Trophoblast cell (in vitro differentiated cells and primary cell): ENCODE measurements at regions not wholly inside any gene's neighbourhood (a gene's known extent, or its start where the extent isn't known, plus 50 kb on each side); places are given as distances from the start of the nearest gene placed in this dataset.

Source experiments
- DNase-seq, 2 donors: peaks; one replicate each; pipeline ENCODE4 v3.0.0-alpha.2; 2016
- H2AFZ ChIP-seq: 2 replicates; pipeline ENCODE4 v1.6.1; 2013; ENCODE audit warnings: low read length, moderate library complexity, mild to moderate bottlenecking; ENCODE audit not compliant: insufficient read depth, poor library complexity
- H2AK5ac ChIP-seq: 2 replicates; pipeline ENCODE4 v1.6.1; 2013; ENCODE audit warnings: mild to moderate bottlenecking, low read length
- H2BK120ac ChIP-seq: 2 replicates; pipeline ENCODE4 v1.6.1; 2013; ENCODE audit warnings: low read length, mild to moderate bottlenecking, moderate library complexity; ENCODE audit not compliant: insufficient read depth, poor library complexity
- H2BK12ac ChIP-seq: 2 replicates; pipeline ENCODE4 v1.6.1; 2013; ENCODE audit warnings: mild to moderate bottlenecking, low read length, moderate library complexity
- H2BK5ac ChIP-seq: 2 replicates; pipeline ENCODE4 v1.6.1; 2013; ENCODE audit warnings: low read length, low read depth, moderate library complexity, mild to moderate bottlenecking; ENCODE audit not compliant: poor library complexity
- H3K14ac ChIP-seq: 2 replicates; pipeline ENCODE4 v1.6.1; 2013; ENCODE audit warnings: mild to moderate bottlenecking, low read length
- H3K18ac ChIP-seq: 2 replicates; pipeline ENCODE4 v1.6.1; 2013; ENCODE audit warnings: mild to moderate bottlenecking, low read length
- H3K23ac ChIP-seq: 2 replicates; pipeline ENCODE4 v1.6.1; 2013; ENCODE audit warnings: low read length
- H3K27ac ChIP-seq: 2 replicates; pipeline ENCODE4 v1.5.1; 2013; ENCODE audit warnings: low read depth, mild to moderate bottlenecking, inconsistent platforms, low read length, moderate library complexity
- H3K27me3 ChIP-seq: 2 replicates; pipeline ENCODE4 v1.6.1; 2013; ENCODE audit warnings: inconsistent platforms, mild to moderate bottlenecking, low read length, moderate library complexity; ENCODE audit not compliant: insufficient read depth
- H3K36me3 ChIP-seq, 2 experiments: 1 replicate in 1 of 2; 2 replicates in 1 of 2; pipeline ENCODE4 v1.6.1; 2013; ENCODE audit warnings: low read length in 2 of 2, mild to moderate bottlenecking in 2 of 2, moderate library complexity in 1 of 2; ENCODE audit not compliant: insufficient read depth in 2 of 2, control insufficient read depth in 1 of 2
- H3K4ac ChIP-seq: 2 replicates; pipeline ENCODE4 v1.6.1; 2013; ENCODE audit warnings: low read depth, mild to moderate bottlenecking, low read length, moderate library complexity
- H3K4me1 ChIP-seq, 2 experiments: 1 replicate in 1 of 2; 2 replicates in 1 of 2; pipeline ENCODE4 v1.6.1; 2013; ENCODE audit warnings: low read length in 2 of 2, mild to moderate bottlenecking in 2 of 2, moderate library complexity in 1 of 2; ENCODE audit not compliant: insufficient read depth in 2 of 2, control insufficient read depth in 1 of 2
- H3K4me2 ChIP-seq: 2 replicates; pipeline ENCODE4 v1.6.1; 2013; ENCODE audit warnings: inconsistent platforms, mild to moderate bottlenecking, low read length, moderate library complexity
- H3K4me3 ChIP-seq: 2 replicates; pipeline ENCODE4 v1.5.1; 2013; ENCODE audit warnings: mild to moderate bottlenecking, low read depth, low read length, inconsistent platforms
- H3K79me1 ChIP-seq: one replicate; pipeline ENCODE4 v1.6.1; 2013; ENCODE audit warnings: low read length
- H3K79me2 ChIP-seq: 2 replicates; pipeline ENCODE4 v1.6.1; 2013; ENCODE audit warnings: low read length, mild to moderate bottlenecking; ENCODE audit not compliant: control insufficient read depth, insufficient read depth, poor library complexity
- H3K9ac ChIP-seq: 2 replicates; pipeline ENCODE4 v1.6.1; 2013; ENCODE audit warnings: mild to moderate bottlenecking, low read length
- H3K9me3 ChIP-seq: 2 replicates; pipeline ENCODE4 v1.6.1; 2013; ENCODE audit warnings: low read depth, mild to moderate bottlenecking, control low read depth, inconsistent platforms, low read length; ENCODE audit not compliant: insufficient read depth
- H4K12ac ChIP-seq: 2 replicates; pipeline ENCODE4 v1.6.1; 2013; ENCODE audit warnings: low read depth, mild to moderate bottlenecking, low read length, moderate library complexity
- H4K8ac ChIP-seq: 2 replicates; pipeline ENCODE4 v1.6.1; 2013; ENCODE audit warnings: low read depth, mild to moderate bottlenecking, low read length, moderate library complexity
- H4K91ac ChIP-seq: one replicate; pipeline ENCODE4 v1.6.1; 2013; ENCODE audit warnings: low read depth, mild to moderate bottlenecking, low read length, moderate library complexity
- WGBS: extraction: QIAGEN DNeasy Blood & Tissue Kit; methylation state at CpG from one replicate; pipeline ENCODE4 v1.1.7; 2013; ENCODE audit warnings: missing lambda C conversion rate; ENCODE audit not compliant: insufficient read length, insufficient coverage; ENCODE audit errors: extremely low coverage; 5-methylcytosine and 5-hydroxymethylcytosine counted together

- Histone ChIP-seq H2BK5ac (no peak overlapping the region), H2AK5ac (no peak overlapping the region)
- WGBS: no CpG with 5 or more reads among the region's 10 CpGs
Observed at GRCh38 chr7:67599331-67600062, 602.9 kb downstream of the TYW1 start.

GRCh38 chr7:67602246-67602887 lies 605.7 kb downstream of the TYW1 start:
- Histone ChIP-seq H3K9ac (no peak overlapping the region), H3K14ac (no peak overlapping the region), H2BK120ac (no peak overlapping the region), H3K27me3 (no peaks in the 10 kb centered on the region), H2BK12ac (no peak overlapping the region), H3K36me3 (no peaks in the 10 kb centered on the region), H4K91ac (no peak overlapping the region), H2BK5ac (no peak overlapping the region), H4K12ac (no peak overlapping the region), H3K4me1 (no peaks in the 10 kb centered on the region), H3K4me2 (no peak overlapping the region), H4K8ac (no peak overlapping the region), H3K4me3 (no peak overlapping the region), H3K79me1 (no peaks in the 10 kb centered on the region), H3K18ac (no peak overlapping the region), H3K9me3 (peaks cover 6% of the 10 kb centered on the region), H2AFZ (no peak overlapping the region), H3K27ac (no peak overlapping the region), H2AK5ac (no peak overlapping the region), H3K4ac (no peak overlapping the region), H3K23ac (no peak overlapping the region), H3K79me2 (no peaks in the 10 kb centered on the region)
- no peak for DNase-seq
- no CpG with 5 or more reads among the region's 12 CpGs for WGBS

More at GRCh38 chr7:67599331-67600062, 602.9 kb downstream of the TYW1 start:
- no peak overlapping the region for H2BK120ac ChIP-seq
- H3K14ac ChIP-seq: no peak overlapping the region
- no peak overlapping the region for H4K12ac ChIP-seq
- H2BK12ac ChIP-seq: no peak overlapping the region
- H3K79me2 ChIP-seq: no peaks in the 10 kb centered on the region
- H3K36me3 ChIP-seq: no peaks in the 10 kb centered on the region
- H3K18ac ChIP-seq: no peak overlapping the region
- H3K4me2 ChIP-seq: no peak overlapping the region
- H2AFZ ChIP-seq: no peak overlapping the region
- no peak for DNase-seq
- H3K27me3 ChIP-seq: no peaks in the 10 kb centered on the region
- H3K4me3 ChIP-seq: no peak overlapping the region
- H4K91ac ChIP-seq: no peak overlapping the region
- no peaks in the 10 kb centered on the region for H3K4me1 ChIP-seq
- no peak overlapping the region for H3K4ac ChIP-seq
- H3K27ac ChIP-seq: no peak overlapping the region
- H3K9me3 ChIP-seq: no peaks in the 10 kb centered on the region
- H3K9ac ChIP-seq: no peak overlapping the region
- no peaks in the 10 kb centered on the region for H3K79me1 ChIP-seq
- no peak overlapping the region for H3K23ac ChIP-seq
- no peak overlapping the region for H4K8ac ChIP-seq

GRCh38 chr7:67604461-67605386 lies 608.1 kb downstream of the TYW1 start:
- H4K8ac ChIP-seq: no peak overlapping the region
- H3K79me1 ChIP-seq: no peaks in the 10 kb centered on the region
- WGBS: no CpG with 5 or more reads among the region's 2 CpGs

GRCh38 chr7:67608806-67609205 lies 612.2 kb downstream of the TYW1 start:
- Histone ChIP-seq H3K36me3 (no peaks in the 10 kb centered on the region), H3K4me1 (peaks cover 4 to 6% of the 10 kb centered on the region in 2 experiments), H2AK5ac (no peak overlapping the region), H2BK120ac (no peak overlapping the region), H3K9ac (no peak overlapping the region), H4K91ac (no peak overlapping the region), H3K23ac (no peak overlapping the region), H3K18ac (no peak overlapping the region), H3K79me2 (no peaks in the 10 kb centered on the region), H3K4me3 (no peak overlapping the region), H3K4me2 (no peak overlapping the region), H4K12ac (no peak overlapping the region), H3K27me3 (no peaks in the 10 kb centered on the region), H2BK12ac (no peak overlapping the region), H3K4ac (no peak overlapping the region), H2AFZ (no peak overlapping the region), H2BK5ac (no peak overlapping the region), H3K79me1 (no peaks in the 10 kb centered on the region), H4K8ac (no peak overlapping the region), H3K9me3 (peaks cover 6% of the 10 kb centered on the region), H3K27ac (no peak overlapping the region), H3K14ac (no peak overlapping the region)
- DNase-seq: no peak
- no CpG with 5 or more reads among the region's 3 CpGs for WGBS

More at GRCh38 chr7:67604461-67605386, 608.1 kb downstream of the TYW1 start:
- no peak overlapping the region for H2AFZ ChIP-seq
- no peak overlapping the region for H3K9ac ChIP-seq
- DNase-seq: no peak
- H2BK5ac ChIP-seq: no peak overlapping the region
- H3K4me3 ChIP-seq: no peak overlapping the region
- peaks cover 6% of the 10 kb centered on the region for H3K9me3 ChIP-seq
- H2BK120ac ChIP-seq: no peak overlapping the region
- no peak overlapping the region for H4K91ac ChIP-seq
- no peak overlapping the region for H3K18ac ChIP-seq
- no peak overlapping the region for H3K4me2 ChIP-seq
- no peak overlapping the region for H2AK5ac ChIP-seq
- no peak overlapping the region for H2BK12ac ChIP-seq
- no peaks in the 10 kb centered on the region for H3K79me2 ChIP-seq
- no peaks in the 10 kb centered on the region for H3K36me3 ChIP-seq
- no peak overlapping the region for H4K12ac ChIP-seq
- H3K23ac ChIP-seq: no peak overlapping the region
- no peak overlapping the region for H3K4ac ChIP-seq
- H3K4me1 ChIP-seq: no peaks in the 10 kb centered on the region
- no peak overlapping the region for H3K14ac ChIP-seq
- no peak overlapping the region for H3K27ac ChIP-seq
- no peaks in the 10 kb centered on the region for H3K27me3 ChIP-seq
